NB4 (cell line): ENCODE measurements at regions not wholly inside any gene's neighbourhood (a gene's known extent, or its start where the extent isn't known, plus 50 kb on each side); places are given as distances from the start of the nearest gene placed in this dataset.

Experiments used
- DNase-seq: peaks from one replicate; pipeline ENCODE4 v3.0.0; 2010; ENCODE audit warnings: low read depth
- H3K4me3 ChIP-seq: one replicate; pipeline ENCODE4 v1.5.1; 2011; ENCODE audit warnings: mild to moderate bottlenecking, low read depth, low read length, moderate library complexity
- MYC ChIP-seq: IDR thresholded peaks from 2 replicates; pipeline ENCODE4 v1.6.1; 2011; ENCODE audit warnings: low read depth, low read length
- POLR2A ChIP-seq: IDR thresholded peaks from 2 replicates; pipeline ENCODE4 v1.6.1; 2011; ENCODE audit warnings: mild to moderate bottlenecking; ENCODE audit not compliant: insufficient read length; ENCODE audit errors: extremely low read depth
- TF ChIP-seq, protein P1 (sequence below): IDR thresholded peaks from 2 replicates; pipeline ENCODE4 v1.6.1; 2011; ENCODE audit warnings: low read depth, low read length
- TF ChIP-seq, protein P2 (sequence below): IDR thresholded peaks from one replicate; pipeline ENCODE4 v1.5.1; 2012; ENCODE audit warnings: low read depth, low read length

DNA sequence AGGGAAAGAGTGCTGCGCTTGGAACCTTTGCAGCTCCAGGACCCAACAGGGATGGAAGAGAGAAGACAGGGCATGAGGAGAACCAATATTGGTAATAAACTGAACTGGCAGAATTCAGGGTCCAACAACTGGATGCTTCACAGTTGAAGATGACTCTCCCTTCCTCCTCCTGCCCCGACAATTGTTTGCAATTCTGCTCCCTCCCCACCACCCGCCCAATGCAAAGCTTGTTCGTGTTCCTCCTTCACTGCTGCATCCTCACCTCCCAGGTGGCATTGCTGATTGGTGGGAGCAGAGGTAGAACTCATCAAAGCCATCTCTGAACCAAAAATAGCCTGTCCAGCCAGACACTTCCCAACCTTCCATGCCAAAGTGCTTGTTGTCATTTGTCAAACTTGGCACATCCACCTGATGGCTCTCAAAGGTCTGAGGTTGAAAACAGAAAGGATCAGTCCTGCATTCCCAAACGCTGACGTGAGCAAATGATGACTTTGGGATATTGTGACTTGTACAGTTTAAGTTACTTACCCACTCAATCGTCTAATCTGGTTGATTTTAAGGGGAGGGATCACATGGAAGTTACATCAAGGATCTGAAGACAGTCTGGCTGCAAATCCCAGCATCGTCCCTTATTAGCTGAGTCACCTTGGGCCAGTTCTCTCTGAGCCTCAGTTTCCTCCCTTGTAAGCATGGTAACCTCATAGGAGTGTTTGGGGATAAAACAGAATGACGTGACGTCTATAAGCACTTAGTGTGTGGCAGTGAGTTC, 242.6 kb upstream of the CRY1 start:
- TF ChIP-seq MYC (no peak), POLR2A (no peak)
- TF ChIP-seq, protein P1, sequence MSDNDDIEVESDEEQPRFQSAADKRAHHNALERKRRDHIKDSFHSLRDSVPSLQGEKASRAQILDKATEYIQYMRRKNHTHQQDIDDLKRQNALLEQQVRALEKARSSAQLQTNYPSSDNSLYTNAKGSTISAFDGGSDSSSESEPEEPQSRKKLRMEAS = no peak
- TF ChIP-seq, protein P2, sequence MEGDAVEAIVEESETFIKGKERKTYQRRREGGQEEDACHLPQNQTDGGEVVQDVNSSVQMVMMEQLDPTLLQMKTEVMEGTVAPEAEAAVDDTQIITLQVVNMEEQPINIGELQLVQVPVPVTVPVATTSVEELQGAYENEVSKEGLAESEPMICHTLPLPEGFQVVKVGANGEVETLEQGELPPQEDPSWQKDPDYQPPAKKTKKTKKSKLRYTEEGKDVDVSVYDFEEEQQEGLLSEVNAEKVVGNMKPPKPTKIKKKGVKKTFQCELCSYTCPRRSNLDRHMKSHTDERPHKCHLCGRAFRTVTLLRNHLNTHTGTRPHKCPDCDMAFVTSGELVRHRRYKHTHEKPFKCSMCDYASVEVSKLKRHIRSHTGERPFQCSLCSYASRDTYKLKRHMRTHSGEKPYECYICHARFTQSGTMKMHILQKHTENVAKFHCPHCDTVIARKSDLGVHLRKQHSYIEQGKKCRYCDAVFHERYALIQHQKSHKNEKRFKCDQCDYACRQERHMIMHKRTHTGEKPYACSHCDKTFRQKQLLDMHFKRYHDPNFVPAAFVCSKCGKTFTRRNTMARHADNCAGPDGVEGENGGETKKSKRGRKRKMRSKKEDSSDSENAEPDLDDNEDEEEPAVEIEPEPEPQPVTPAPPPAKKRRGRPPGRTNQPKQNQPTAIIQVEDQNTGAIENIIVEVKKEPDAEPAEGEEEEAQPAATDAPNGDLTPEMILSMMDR = no peak

DNA sequence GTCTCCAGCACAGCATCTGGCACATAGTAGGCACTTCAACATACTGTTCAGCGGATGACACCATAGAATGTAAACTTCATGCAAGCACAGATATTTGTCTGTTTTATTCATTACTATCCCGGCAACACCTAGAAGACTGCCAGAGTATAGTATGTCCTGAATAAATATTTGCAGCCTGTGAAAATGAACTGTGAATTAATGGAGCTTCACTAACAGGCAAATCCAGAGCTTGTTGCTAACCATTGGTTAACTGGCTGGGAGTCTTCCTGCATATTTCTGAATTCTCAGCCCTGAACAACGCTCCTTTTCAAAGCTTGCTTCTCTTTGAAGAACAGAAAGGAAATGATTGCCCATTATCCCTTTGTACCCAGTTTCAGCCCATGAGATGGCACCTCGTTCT, 243.3 kb upstream of the CRY1 start:
- no peak overlapping the region for H3K4me3 ChIP-seq
- TF ChIP-seq POLR2A (no peak), MYC (no peak)
- TF ChIP-seq, protein P2 = no peak
- TF ChIP-seq, protein P1 = no peak
- no peak for DNase-seq

More for the DNA sequence above, 242.6 kb upstream of the CRY1 start:
- H3K4me3 ChIP-seq = no peak overlapping the region
- DNase-seq = no peak

- H3K4me3 ChIP-seq = no peak overlapping the region
- no peak for DNase-seq
- TF ChIP-seq, protein P2 = no peak
- no peak for TF ChIP-seq POLR2A
- TF ChIP-seq MYC = no peak
- TF ChIP-seq, protein P1 = no peak
These were observed 244.2 kb upstream of the CRY1 start for GRCh38 chr12:107337346-107338095.

GRCh38 chr12:107339487-107339886, 246.1 kb upstream of the CRY1 start:
- DNase-seq = no peak
- no peak for TF ChIP-seq POLR2A
- TF ChIP-seq, protein P2 = no peak
- TF ChIP-seq, protein P1 = no peak
- no peak overlapping the region for H3K4me3 ChIP-seq

DNA sequence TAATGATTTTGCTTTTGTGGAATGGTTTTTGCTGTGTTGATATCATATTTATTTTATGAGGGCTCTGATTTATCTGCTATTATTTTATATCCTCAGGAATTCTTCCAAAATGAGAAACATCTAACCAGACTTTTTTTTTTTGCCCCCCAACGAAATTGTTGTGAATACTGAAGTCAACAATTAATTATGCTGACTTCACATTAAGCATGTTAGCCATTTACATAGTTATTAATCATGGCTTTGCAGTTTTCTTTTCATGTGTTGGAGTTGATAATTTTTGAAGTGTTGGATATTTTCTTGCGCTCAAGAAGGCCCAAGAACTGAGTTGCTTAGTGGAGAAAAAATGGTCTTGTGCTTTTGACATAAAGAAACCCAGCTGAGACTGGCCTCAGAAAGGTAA, 246.6 kb upstream of the CRY1 start:
- no peak for DNase-seq
- TF ChIP-seq, protein P2 = no peak
- TF ChIP-seq, protein P1 = no peak
- TF ChIP-seq MYC = no peak
- TF ChIP-seq POLR2A = no peak
- H3K4me3 ChIP-seq = no peak overlapping the region
